ENCODE measurements at regions not wholly inside any gene's neighbourhood (a gene's known extent, or its start where the extent isn't known, plus 50 kb on each side); places are given as distances from the start of the nearest gene placed in this dataset.

DNA sequence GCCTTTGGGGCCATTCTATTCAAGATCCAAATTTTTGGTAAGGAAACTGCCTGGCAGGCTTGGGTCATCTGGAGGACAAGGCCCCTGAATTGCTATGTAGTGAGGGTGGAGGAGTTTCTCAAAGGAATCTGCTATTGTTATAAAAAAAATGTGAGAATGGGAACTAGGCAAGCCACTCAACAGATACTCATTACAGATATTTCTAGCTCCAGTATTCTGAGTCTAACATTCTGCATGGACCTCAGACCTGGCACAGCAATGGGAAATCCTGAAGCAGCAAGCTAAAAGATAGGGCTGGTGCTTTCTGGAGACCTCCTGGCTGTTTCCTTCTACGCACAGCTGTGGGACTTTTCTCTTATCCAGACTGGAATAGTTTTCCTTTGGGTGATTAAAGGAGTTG, 430.7 kb upstream of the RBMS3 start:
- TF ChIP-seq, protein P1, sequence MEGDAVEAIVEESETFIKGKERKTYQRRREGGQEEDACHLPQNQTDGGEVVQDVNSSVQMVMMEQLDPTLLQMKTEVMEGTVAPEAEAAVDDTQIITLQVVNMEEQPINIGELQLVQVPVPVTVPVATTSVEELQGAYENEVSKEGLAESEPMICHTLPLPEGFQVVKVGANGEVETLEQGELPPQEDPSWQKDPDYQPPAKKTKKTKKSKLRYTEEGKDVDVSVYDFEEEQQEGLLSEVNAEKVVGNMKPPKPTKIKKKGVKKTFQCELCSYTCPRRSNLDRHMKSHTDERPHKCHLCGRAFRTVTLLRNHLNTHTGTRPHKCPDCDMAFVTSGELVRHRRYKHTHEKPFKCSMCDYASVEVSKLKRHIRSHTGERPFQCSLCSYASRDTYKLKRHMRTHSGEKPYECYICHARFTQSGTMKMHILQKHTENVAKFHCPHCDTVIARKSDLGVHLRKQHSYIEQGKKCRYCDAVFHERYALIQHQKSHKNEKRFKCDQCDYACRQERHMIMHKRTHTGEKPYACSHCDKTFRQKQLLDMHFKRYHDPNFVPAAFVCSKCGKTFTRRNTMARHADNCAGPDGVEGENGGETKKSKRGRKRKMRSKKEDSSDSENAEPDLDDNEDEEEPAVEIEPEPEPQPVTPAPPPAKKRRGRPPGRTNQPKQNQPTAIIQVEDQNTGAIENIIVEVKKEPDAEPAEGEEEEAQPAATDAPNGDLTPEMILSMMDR (IDR thresholded peaks at IDR 0.05): no peak
- no peak for TF ChIP-seq POLR2AphosphoS5 (IDR thresholded peaks at IDR 0.05)
